H54 (cell line): ENCODE measurements at regions not wholly inside any gene's neighbourhood (a gene's known extent, or its start where the extent isn't known, plus 50 kb on each side); places are given as distances from the start of the nearest gene placed in this dataset.

Experiments
- DNase-seq: peaks from one replicate; pipeline ENCODE4 v3.0.0; 2011; ENCODE audit warnings: low spot score, mixed read lengths; ENCODE audit not compliant: insufficient read length
- FAIRE-seq: peaks from 3 replicates; lab custom pipeline; 2011; peaks lifted over from hg19 to GRCh38; lab: Jason Lieb, UNC
- POLR2A ChIP-seq: IDR thresholded peaks from 2 replicates; pipeline ENCODE4 v1.6.1; 2011; ENCODE audit warnings: low read depth, mild to moderate bottlenecking, low read length

- TF ChIP-seq POLR2A = no peak
- DNase-seq = no peak
Measured at GRCh38 chr12:123047289-123047688, 66.8 kb downstream of the ARL6IP4 start.

GRCh38 chr12:123046431-123046830, 66.0 kb downstream of the ARL6IP4 start:
- DNase-seq = no peak
- FAIRE-seq = no peak
- no peak for TF ChIP-seq POLR2A

More at GRCh38 chr12:123047289-123047688, 66.8 kb downstream of the ARL6IP4 start:
- no peak for FAIRE-seq

GRCh38 chr12:123045678-123046077, 65.2 kb downstream of the ARL6IP4 start:
- no peak for FAIRE-seq
- TF ChIP-seq POLR2A = no peak
- DNase-seq = no peak

GRCh38 chr12:123044351-123044750, 63.9 kb downstream of the ARL6IP4 start:
- DNase-seq = no peak
- no peak for FAIRE-seq
- no peak for TF ChIP-seq POLR2A

- TF ChIP-seq POLR2A = no peak
- FAIRE-seq = peak; percentile 97
Measured at GRCh38 chr12:123043536-123044001, 63.1 kb downstream of the ARL6IP4 start.

GRCh38 chr12:123042833-123043232, 62.4 kb downstream of the ARL6IP4 start:
- TF ChIP-seq POLR2A = no peak
- FAIRE-seq (no peak), DNase-seq (no peak)

More at GRCh38 chr12:123043536-123044001, 63.1 kb downstream of the ARL6IP4 start:
- peak; percentile 93 for DNase-seq

- DNase-seq = no peak
- no peak for FAIRE-seq
- TF ChIP-seq POLR2A = no peak
Measured at GRCh38 chr12:123041811-123042655, 61.6 kb downstream of the ARL6IP4 start.

GRCh38 chr12:123041042-123041531, 60.6 kb downstream of the ARL6IP4 start:
- no peak for FAIRE-seq
- DNase-seq = no peak

GRCh38 chr12:123040106-123040505, 59.6 kb downstream of the ARL6IP4 start:
- FAIRE-seq = no peak
- DNase-seq = no peak
- TF ChIP-seq POLR2A = no peak

More at GRCh38 chr12:123041042-123041531, 60.6 kb downstream of the ARL6IP4 start:
- no peak for TF ChIP-seq POLR2A

GRCh38 chr12:123038966-123039365, 58.5 kb downstream of the ARL6IP4 start:
- FAIRE-seq (no peak), DNase-seq (no peak)
- TF ChIP-seq POLR2A = no peak

- TF ChIP-seq POLR2A = no peak
- DNase-seq (no peak), FAIRE-seq (no peak)
Measured at GRCh38 chr12:123038486-123038885, 58.0 kb downstream of the ARL6IP4 start.

- DNase-seq (no peak), FAIRE-seq (no peak)
- no peak for TF ChIP-seq POLR2A
Measured at GRCh38 chr12:123037791-123038190, 57.3 kb downstream of the ARL6IP4 start.

GRCh38 chr12:123036466-123037285, 56.2 kb downstream of the ARL6IP4 start:
- no peak for TF ChIP-seq POLR2A
- DNase-seq (no peak), FAIRE-seq (no peak)

GRCh38 chr12:123035841-123036240, 55.4 kb downstream of the ARL6IP4 start:
- FAIRE-seq = no peak
- no peak for TF ChIP-seq POLR2A
- DNase-seq = no peak
